ENCODE measurements at regions not wholly inside any gene's neighbourhood (a gene's known extent, or its start where the extent isn't known, plus 50 kb on each side); places are given as distances from the start of the nearest gene placed in this dataset.
"Not testable (repeated sequence)": the region's sequence is repeated elsewhere in the genome, so short reads cannot be mapped to it uniquely, and the experiment has no call there.

DNA sequence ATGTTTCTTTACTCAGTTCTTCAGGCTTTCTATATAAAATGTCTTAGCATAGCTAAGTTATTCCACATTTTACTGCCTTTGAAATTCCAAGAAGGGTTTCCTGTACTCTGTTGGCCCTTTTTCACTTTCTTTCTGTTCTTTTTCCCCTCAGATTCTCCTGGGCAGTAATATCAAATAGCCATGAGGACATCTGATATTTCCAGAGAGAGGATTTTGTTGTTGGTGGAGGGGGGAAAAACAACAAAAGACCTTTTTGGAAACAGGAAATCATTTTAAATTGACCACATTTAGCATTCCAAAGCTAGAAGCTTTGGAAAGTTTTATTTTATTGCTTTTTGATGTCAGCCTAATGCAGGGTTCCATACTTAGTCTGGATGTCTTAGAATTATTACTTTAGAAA is 445.4 kb downstream of the GJA1 start:
- ATAC-seq (ENCODE audit: low read depth) (no peak), DNase-seq (ENCODE audit: low spot score in 2 of 2) (no peak)
- Mint-ChIP-seq H3K36me3 (no peaks in the 10 kb centered on the region), H3K27ac (no peak overlapping the region), H3K9me3 (peaks cover 4% of the 10 kb centered on the region), H3K27me3 (no peaks in the 10 kb centered on the region), H3K4me1 (no peaks in the 10 kb centered on the region), H3K4me3 (no peak overlapping the region)

DNA sequence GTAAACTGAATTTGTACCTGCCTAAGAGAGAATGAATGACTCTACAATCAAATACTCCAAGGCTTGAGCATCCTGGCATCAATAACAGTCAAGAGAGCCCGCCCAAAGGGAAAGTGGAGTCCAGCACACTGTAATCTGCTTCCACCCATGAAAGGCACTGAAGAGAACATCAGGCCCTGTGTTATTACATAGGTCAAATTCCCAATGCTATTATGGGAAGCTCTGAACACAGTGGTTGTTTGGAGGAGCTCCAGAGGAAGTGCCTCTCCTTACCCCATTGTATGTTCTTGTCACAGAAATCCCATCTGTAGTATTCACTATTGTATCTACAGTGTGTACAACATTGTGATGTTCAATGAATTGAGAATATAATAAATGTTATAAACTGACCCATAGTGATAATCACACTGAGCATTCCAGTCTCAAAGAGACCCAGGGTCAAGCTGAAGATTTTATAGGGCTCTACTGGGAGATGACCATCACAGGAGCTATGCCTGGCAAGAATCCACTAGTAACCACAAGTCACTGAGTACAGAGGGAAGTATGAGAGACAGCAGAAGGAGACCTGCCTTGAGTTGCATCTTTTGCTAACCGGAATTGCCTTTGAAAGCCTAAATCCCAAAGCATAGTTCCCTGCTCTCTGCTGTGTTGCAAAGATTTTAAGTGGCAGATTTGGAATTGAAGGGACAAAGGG is 446.7 kb downstream of the GJA1 start:
- Mint-ChIP-seq H3K4me1 (no peaks in the 10 kb centered on the region), H3K4me3 (no peak overlapping the region), H3K27ac (no peak overlapping the region), H3K36me3 (no peaks in the 10 kb centered on the region), H3K9me3 (peaks cover 5% of the 10 kb centered on the region), H3K27me3 (no peaks in the 10 kb centered on the region)
- no peak for DNase-seq (ENCODE audit: low spot score in 2 of 2)
- no peak for ATAC-seq (ENCODE audit: low read depth)

- Mint-ChIP-seq H3K36me3 (no peaks in the 10 kb centered on the region), H3K27me3 (no peaks in the 10 kb centered on the region)
- DNase-seq (ENCODE audit: low spot score in 2 of 2), result no peak
Observed at GRCh38 chr6:121884091-121884490, 448.6 kb downstream of the GJA1 start.

GRCh38 chr6:121884620-121885019 is 449.2 kb downstream of the GJA1 start:
- no peak for ATAC-seq (ENCODE audit: low read depth)
- no peak overlapping the region for H3K4me3 Mint-ChIP-seq
- H3K4me1 Mint-ChIP-seq, result no peaks in the 10 kb centered on the region

More at GRCh38 chr6:121884091-121884490, 448.6 kb downstream of the GJA1 start:
- Mint-ChIP-seq H3K27ac (no peak overlapping the region), H3K4me3 (no peak overlapping the region), H3K9me3 (peaks cover 4% of the 10 kb centered on the region), H3K4me1 (no peaks in the 10 kb centered on the region)
- ATAC-seq (ENCODE audit: low read depth), result no peak

DNA sequence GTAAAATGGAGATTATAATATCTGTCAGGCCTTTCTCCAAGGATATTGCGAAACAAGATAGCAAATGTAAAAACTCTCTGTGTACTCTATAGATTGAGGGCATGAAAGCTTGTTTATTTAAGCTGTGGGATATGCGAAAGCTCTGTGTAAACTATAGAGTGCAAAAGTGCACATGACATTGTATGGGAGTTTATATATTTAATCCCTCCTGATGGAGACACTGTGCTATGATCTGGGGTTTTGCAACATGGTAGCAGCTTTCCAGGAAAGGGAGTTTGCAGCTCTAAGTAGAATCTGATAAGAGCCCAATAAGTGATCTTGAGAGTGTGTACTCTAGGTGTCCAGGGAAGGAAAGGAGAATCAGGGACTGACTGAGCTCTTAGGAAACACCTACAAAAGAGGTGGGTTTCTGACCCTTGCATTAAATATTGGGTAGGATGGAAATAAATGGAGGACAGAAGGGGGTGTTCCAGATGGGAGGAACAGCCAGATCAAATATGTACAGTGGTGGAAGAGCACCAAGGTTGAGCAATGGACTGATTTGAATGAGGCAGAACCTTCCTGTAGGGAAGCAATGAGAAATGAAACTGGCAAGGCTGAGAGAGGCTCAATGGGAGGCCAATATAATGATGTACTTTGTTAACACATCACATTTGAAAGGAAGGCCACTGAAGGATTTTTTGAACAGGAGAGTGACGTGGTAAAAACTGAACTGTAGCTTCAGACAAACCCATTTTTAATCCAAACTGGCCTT is 450.1 kb downstream of the GJA1 start:
- H3K36me3 Mint-ChIP-seq, result no peaks in the 10 kb centered on the region
- H3K27ac Mint-ChIP-seq, result no peak overlapping the region
- no peak overlapping the region for H3K4me3 Mint-ChIP-seq
- DNase-seq (ENCODE audit: low spot score in 2 of 2) (no peak), ATAC-seq (ENCODE audit: low read depth) (no peak)
- H3K4me1 Mint-ChIP-seq, result no peaks in the 10 kb centered on the region
- no peaks in the 10 kb centered on the region for H3K27me3 Mint-ChIP-seq
- H3K9me3 Mint-ChIP-seq, result peaks cover 4% of the 10 kb centered on the region

More at GRCh38 chr6:121884620-121885019, 449.2 kb downstream of the GJA1 start:
- no peaks in the 10 kb centered on the region for H3K27me3 Mint-ChIP-seq
- H3K9me3 Mint-ChIP-seq, result peaks cover 4% of the 10 kb centered on the region
- DNase-seq (ENCODE audit: low spot score in 2 of 2), result no peak
- no peak overlapping the region for H3K27ac Mint-ChIP-seq
- no peaks in the 10 kb centered on the region for H3K36me3 Mint-ChIP-seq

DNA sequence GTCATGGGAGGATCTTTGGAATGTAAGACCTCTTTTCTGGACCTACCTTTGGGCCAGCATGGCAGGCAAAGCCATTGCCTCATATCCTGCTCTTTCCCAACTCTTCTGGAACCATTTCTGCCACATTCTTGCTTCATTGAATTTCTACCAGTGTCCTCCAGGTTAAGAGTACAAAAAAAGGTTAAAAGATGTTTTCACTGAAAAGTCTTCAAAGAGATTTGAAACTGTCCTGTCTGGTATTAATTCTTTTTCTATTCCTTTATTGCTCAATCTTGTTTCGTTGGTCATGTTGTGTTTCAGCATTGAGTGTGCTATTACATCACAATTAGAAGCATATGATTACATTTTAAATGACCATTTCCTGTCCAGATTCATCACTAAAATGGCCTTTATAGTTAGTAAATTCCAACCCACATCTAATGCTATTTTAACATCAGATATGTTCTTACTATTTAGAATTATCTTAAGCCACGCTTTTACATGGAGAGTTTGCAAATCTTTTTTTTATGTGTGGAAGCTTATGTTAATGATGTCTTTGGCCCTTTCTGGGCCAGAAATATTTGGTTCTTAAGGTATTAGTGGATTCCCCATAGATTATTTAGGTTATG is 450.9 kb downstream of the GJA1 start:
- no peak overlapping the region for H3K4me3 Mint-ChIP-seq
- ATAC-seq (ENCODE audit: low read depth) (no peak), DNase-seq (ENCODE audit: low spot score in 2 of 2) (no peak)
- H3K4me1 Mint-ChIP-seq, result no peaks in the 10 kb centered on the region
- no peak overlapping the region for H3K27ac Mint-ChIP-seq
- peaks cover 4% of the 10 kb centered on the region for H3K9me3 Mint-ChIP-seq
- H3K36me3 Mint-ChIP-seq, result no peaks in the 10 kb centered on the region
- H3K27me3 Mint-ChIP-seq, result no peaks in the 10 kb centered on the region

DNA sequence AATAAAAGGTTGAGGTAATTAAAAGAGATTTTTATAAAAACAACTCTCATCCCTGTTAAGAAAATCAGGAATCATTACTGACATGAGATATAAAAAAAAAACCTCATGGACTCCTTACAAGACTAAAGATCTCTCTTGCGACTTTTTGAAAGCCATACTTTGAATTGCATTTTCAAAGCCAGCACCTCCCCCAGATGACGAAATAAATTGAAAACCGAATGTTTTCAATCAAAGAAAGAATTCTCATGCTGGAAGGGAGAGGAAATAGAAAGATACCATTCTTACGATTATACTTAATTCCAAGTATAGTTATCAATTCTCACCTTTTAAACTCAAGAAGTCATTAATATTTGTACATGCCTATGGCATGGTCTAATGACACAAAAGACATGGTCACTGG is 452.3 kb downstream of the GJA1 start:
- Mint-ChIP-seq H3K4me1 (no peaks in the 10 kb centered on the region), H3K27ac (no peak overlapping the region), H3K36me3 (no peaks in the 10 kb centered on the region), H3K4me3 (no peak overlapping the region), H3K9me3 (peaks cover 5% of the 10 kb centered on the region), H3K27me3 (no peaks in the 10 kb centered on the region)
- ATAC-seq (ENCODE audit: low read depth) (no peak), DNase-seq (ENCODE audit: low spot score in 2 of 2) (no peak)

GRCh38 chr6:121890307-121890910 is 455.0 kb downstream of the GJA1 start:
- no peaks in the 10 kb centered on the region for H3K36me3 Mint-ChIP-seq
- ATAC-seq (ENCODE audit: low read depth) (no peak), DNase-seq (ENCODE audit: low spot score in 2 of 2) (no peak)
- H3K27me3 Mint-ChIP-seq, result no peaks in the 10 kb centered on the region
- no peak overlapping the region for H3K27ac Mint-ChIP-seq
- no peaks in the 10 kb centered on the region for H3K4me1 Mint-ChIP-seq
- H3K9me3 Mint-ChIP-seq, result peaks cover 5% of the 10 kb centered on the region
- no peak overlapping the region for H3K4me3 Mint-ChIP-seq

DNA sequence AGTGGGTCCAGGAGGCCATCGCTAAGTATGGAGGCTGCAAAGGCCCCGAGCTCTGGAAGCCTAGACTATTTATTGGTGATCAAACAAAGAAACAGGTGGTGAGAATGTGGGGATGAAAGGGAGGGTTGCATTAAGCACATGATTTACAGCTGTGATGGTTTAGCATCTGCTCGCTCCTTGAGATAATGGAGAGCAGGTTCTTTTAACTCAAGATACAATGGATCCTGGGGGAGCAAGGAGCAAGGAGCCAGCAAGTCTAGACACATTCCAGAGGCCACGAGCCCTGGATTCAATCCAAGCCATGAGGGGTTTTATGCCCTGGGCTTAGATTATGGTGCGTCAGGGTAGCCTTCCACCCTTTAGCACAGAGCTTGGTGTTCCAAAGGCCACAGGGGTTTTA is 460.3 kb downstream of the GJA1 start:
- not testable (repeated sequence) for H3K27ac Mint-ChIP-seq; ATAC-seq (ENCODE audit: low read depth); H3K4me3 Mint-ChIP-seq; H3K9me3 Mint-ChIP-seq; H3K36me3 Mint-ChIP-seq; H3K27me3 Mint-ChIP-seq; H3K4me1 Mint-ChIP-seq; DNase-seq (ENCODE audit: low spot score in 2 of 2)

GRCh38 chr6:121896363-121896762 is 460.9 kb downstream of the GJA1 start:
- H3K27ac Mint-ChIP-seq, result no peak overlapping the region
- H3K4me3 Mint-ChIP-seq, result no peak overlapping the region
- H3K27me3 Mint-ChIP-seq, result no peaks in the 10 kb centered on the region
- no peak for DNase-seq (ENCODE audit: low spot score in 2 of 2)
- no peaks in the 10 kb centered on the region for H3K4me1 Mint-ChIP-seq
- no peak for ATAC-seq (ENCODE audit: low read depth)
- H3K36me3 Mint-ChIP-seq, result no peaks in the 10 kb centered on the region
- H3K9me3 Mint-ChIP-seq, result peaks cover 1% of the 10 kb centered on the region

GRCh38 chr6:121896771-121897170 is 461.3 kb downstream of the GJA1 start:
- Mint-ChIP-seq H3K4me1 (no peaks in the 10 kb centered on the region), H3K36me3 (no peaks in the 10 kb centered on the region), H3K4me3 (no peak overlapping the region), H3K27ac (no peak overlapping the region), H3K27me3 (no peaks in the 10 kb centered on the region), H3K9me3 (peaks cover under 1% of the 10 kb centered on the region)
- no peak for ATAC-seq (ENCODE audit: low read depth)
- DNase-seq (ENCODE audit: low spot score in 2 of 2), result no peak

GRCh38 chr6:121897337-121897760 is 461.9 kb downstream of the GJA1 start:
- no peak overlapping the region for H3K27ac Mint-ChIP-seq
- no peaks in the 10 kb centered on the region for H3K27me3 Mint-ChIP-seq
- H3K36me3 Mint-ChIP-seq, result no peaks in the 10 kb centered on the region
- H3K4me1 Mint-ChIP-seq, result no peaks in the 10 kb centered on the region
- ATAC-seq (ENCODE audit: low read depth) (no peak), DNase-seq (ENCODE audit: low spot score in 2 of 2) (no peak)
- H3K9me3 Mint-ChIP-seq, result no peaks in the 10 kb centered on the region
- no peak overlapping the region for H3K4me3 Mint-ChIP-seq

DNA sequence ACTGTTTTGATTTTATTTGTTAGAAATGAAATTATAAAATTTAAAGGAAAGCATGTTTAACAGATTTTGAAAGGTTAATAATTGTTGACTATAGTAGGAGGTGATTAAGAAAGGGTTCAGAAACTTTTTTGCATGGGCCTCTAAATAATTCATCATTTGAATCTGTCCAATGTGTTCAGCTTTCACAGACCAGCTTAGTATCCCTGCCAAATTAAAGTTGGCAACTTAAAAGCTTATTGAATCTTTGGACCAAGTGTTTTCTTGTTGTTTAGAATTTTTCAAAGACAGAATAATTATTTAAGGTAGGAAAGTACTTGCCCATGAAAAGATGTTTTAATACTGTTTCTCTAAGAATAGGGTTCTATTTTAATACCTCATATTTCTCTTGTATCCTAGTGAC is 466.0 kb downstream of the GJA1 start:
- no peaks in the 10 kb centered on the region for H3K4me1 Mint-ChIP-seq
- no peaks in the 10 kb centered on the region for H3K36me3 Mint-ChIP-seq
- DNase-seq (ENCODE audit: low spot score in 2 of 2) (no peak), ATAC-seq (ENCODE audit: low read depth) (no peak)
- no peak overlapping the region for H3K27ac Mint-ChIP-seq
- H3K27me3 Mint-ChIP-seq, result no peaks in the 10 kb centered on the region
- H3K9me3 Mint-ChIP-seq, result peaks cover 3% of the 10 kb centered on the region
- H3K4me3 Mint-ChIP-seq, result no peak overlapping the region

- ATAC-seq (ENCODE audit: low read depth) (no peak), DNase-seq (ENCODE audit: low spot score in 2 of 2) (no peak)
- Mint-ChIP-seq H3K27me3 (no peaks in the 10 kb centered on the region), H3K4me3 (no peak overlapping the region), H3K27ac (no peak overlapping the region), H3K4me1 (no peaks in the 10 kb centered on the region), H3K36me3 (no peaks in the 10 kb centered on the region), H3K9me3 (peaks cover 10% of the 10 kb centered on the region)
Observed at GRCh38 chr6:121904559-121904958, 469.1 kb downstream of the GJA1 start.
